ENCODE measurements at regions not wholly inside any gene's neighbourhood (a gene's known extent, or its start where the extent isn't known, plus 50 kb on each side); places are given as distances from the start of the nearest gene placed in this dataset.

DNA sequence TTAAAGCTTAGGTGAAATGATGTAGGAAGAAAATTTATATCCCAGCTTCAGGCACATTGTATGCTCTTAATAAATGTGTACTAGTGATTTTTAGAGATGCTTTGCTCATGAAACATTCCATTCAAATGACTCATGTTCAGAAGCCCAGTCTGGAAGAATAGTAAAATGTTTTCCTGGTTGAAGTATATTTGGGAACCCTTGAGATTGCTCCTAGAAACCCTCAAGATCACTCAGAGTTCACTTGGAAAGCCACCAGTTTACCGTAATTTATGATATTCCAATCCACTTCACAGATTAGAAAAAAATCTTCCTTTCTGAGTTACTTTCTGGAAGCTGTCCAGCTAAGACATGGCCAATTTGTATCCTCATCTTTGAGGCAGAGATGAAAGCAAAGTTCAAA lies 186.4 kb downstream of the SYT10 start:
- TF ChIP-seq CTCF (IDR thresholded peaks at IDR 0.05): no peak
- TF ChIP-seq POLR2A (IDR thresholded peaks at IDR 0.05; ENCODE audit: low read depth): no peak
- no peak for TF ChIP-seq POLR2AphosphoS5 (IDR thresholded peaks at IDR 0.05)
- TF ChIP-seq EP300 (IDR thresholded peaks at IDR 0.05): no peak
